Subcutaneous abdominal adipose tissue (tissue), 5 donors: ENCODE measurements at regions not wholly inside any gene's neighbourhood (a gene's known extent, or its start where the extent isn't known, plus 50 kb on each side); places are given as distances from the start of the nearest gene placed in this dataset.
"Not testable (repeated sequence)": the region's sequence is repeated elsewhere in the genome, so short reads cannot be mapped to it uniquely, and the experiment has no call there.

Experiments used
- H3K27ac ChIP-seq: one replicate; pipeline ENCODE4 v1.7.0; 2013; ENCODE audit warnings: low read depth, mild to moderate bottlenecking, inconsistent platforms, low read length, moderate library complexity
- H3K27me3 ChIP-seq, 5 donors: one replicate each; pipeline ENCODE4 v1.7.0; 2013; ENCODE audit warnings: low read length in 5 of 5, inconsistent platforms in 1 of 5; ENCODE audit not compliant: control insufficient read depth in 5 of 5, insufficient read depth in 4 of 5
- H3K36me3 ChIP-seq, 5 donors: one replicate each; pipeline ENCODE4 v1.7.0; 2013; ENCODE audit warnings: low read length in 5 of 5; ENCODE audit not compliant: control insufficient read depth in 5 of 5, insufficient read depth in 5 of 5
- H3K4me1 ChIP-seq, 5 donors: one replicate each; pipeline ENCODE4 v1.7.0; 2013; ENCODE audit warnings: low read length in 5 of 5, mild to moderate bottlenecking in 3 of 5, moderate library complexity in 1 of 5; ENCODE audit not compliant: control insufficient read depth in 5 of 5, insufficient read depth in 5 of 5
- H3K4me3 ChIP-seq, 5 donors: one replicate each; pipeline ENCODE4 v1.7.0; 2013; ENCODE audit warnings: low read length in 5 of 5, low read depth in 1 of 5
- H3K9ac ChIP-seq, 5 donors: one replicate each; pipeline ENCODE4 v1.7.0; 2013; ENCODE audit warnings: low read length in 5 of 5, mild to moderate bottlenecking in 4 of 5, moderate library complexity in 3 of 5
- H3K9me3 ChIP-seq, 5 donors: one replicate each; pipeline ENCODE4 v1.7.0; 2013; ENCODE audit warnings: low read length in 5 of 5; ENCODE audit not compliant: control insufficient read depth in 5 of 5
- donor health status: healthy.
- donor health status: healthy.
- donor health status: healthy.
- donor health status: healthy.
- donor health status: healthy.

DNA sequence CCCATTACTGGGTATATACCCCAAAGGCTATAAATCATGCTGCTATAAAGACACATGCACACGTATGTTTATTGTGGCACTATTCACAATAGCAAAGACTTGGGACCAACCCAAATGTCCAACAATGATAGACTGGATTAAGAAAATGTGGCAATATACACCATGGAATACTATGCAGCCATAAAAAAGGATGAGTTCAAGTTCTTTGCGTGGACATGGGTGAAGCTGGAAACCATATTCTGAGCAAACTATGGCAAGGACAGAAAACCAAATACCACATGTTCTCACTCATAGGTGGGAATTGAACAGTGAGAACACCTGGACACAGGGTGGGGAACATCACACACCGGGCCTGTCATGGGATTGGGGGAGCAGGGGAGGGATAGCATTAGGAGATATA lies 54.4 kb upstream of the MUCL1 start:
- not testable (repeated sequence) for H3K27me3 ChIP-seq, H3K36me3 ChIP-seq, H3K4me1 ChIP-seq, H3K27ac ChIP-seq, H3K4me3 ChIP-seq, H3K9ac ChIP-seq, H3K9me3 ChIP-seq

DNA sequence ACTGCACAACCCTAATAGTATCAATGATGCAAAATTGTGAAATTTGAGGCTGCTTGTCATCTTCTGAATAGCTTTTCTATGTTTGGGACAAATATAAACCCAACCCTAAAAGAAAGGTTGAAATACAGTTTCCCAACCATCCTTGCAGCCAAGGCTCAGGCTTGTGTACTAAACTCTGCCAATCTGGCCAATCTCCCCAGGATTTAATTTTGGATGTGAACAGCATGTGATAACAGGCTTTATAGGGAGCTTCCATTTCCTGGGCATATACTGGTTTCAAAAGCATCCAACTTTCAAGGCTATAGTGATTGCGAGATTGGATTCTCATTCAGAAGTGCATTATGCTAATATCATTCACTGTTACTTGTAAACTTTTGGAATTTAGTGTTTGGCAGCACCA lies 55.7 kb upstream of the MUCL1 start:
- Histone ChIP-seq H3K9me3 (peaks cover 0 to 2% (median 0%) of the 10 kb centered on the region in 5 donors), H3K36me3 (no peaks in the 10 kb centered on the region), H3K9ac (no peak overlapping the region), H3K27ac (no peak overlapping the region), H3K4me3 (no peak overlapping the region), H3K4me1 (no peaks in the 10 kb centered on the region), H3K27me3 (no peaks in the 10 kb centered on the region)

DNA sequence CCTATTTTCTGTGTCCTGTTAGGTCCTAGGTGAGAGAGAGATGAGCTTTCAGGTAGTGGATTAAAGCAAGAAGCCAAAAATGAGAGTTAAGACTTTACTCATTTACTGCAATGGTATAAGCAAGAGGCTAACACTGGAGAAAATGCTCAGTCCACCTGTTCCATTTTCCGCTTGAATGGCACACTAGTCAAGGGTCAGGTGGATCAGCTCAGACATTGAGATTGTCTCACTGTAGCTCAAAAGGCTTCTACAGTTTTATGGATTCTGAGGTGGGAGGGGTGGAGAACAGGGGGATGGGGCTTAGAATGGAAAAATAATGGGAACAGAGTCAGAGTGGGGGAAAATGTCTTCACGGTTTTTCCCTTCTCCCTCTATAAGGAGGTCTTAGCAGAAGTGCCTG lies 57.3 kb upstream of the MUCL1 start:
- no peak overlapping the region for H3K9ac ChIP-seq
- peaks cover 0 to 2% (median 0%) of the 10 kb centered on the region in 5 donors for H3K9me3 ChIP-seq
- H3K27me3 ChIP-seq: no peaks in the 10 kb centered on the region
- H3K4me3 ChIP-seq: no peak overlapping the region
- no peaks in the 10 kb centered on the region for H3K4me1 ChIP-seq
- no peaks in the 10 kb centered on the region for H3K36me3 ChIP-seq
- no peak overlapping the region for H3K27ac ChIP-seq

DNA sequence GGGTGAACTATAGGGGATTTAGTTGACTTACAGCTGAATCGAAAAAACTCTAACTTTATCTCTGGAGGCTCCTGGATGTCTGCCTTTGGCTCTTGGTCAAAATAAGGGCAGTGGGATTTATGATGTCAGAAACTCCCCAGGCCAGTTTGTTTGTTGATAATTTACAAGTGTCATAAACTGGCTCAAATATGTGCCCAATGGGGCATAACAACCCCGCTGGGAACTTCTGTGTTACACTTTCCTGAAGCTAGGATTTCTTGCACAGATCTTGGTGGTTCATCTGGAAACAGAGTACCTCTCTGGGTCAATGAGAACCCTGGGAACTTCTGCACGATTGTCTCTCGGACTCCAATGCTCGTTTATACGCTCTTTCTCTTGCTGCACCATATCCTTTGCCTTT lies 58.7 kb upstream of the MUCL1 start:
- Histone ChIP-seq H3K9me3 (peaks cover 0 to 2% (median 0%) of the 10 kb centered on the region in 5 donors), H3K9ac (no peak overlapping the region), H3K4me3 (no peak overlapping the region), H3K27ac (no peak overlapping the region), H3K4me1 (no peaks in the 10 kb centered on the region), H3K36me3 (no peaks in the 10 kb centered on the region), H3K27me3 (no peaks in the 10 kb centered on the region)

DNA sequence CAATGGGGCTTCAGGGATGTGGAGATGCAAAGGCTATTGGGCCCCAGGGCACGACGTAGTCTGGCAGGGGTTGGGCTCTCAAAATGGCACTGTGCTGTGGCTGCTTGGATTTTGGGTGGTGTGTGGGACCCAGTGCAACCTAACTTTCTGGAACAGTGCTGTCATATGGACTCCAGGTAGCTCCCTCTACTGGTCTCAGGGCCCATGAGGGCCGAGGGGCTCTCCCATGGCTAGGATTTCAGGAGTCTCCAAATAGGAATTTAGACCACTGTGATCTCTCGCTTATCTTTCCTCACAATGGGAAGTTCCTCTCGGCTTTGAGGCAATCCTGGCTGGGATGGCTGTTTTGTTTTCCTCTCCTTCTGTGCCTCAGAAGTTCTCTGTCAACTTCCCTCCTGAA lies 68.2 kb upstream of the MUCL1 start:
- no peak overlapping the region for H3K9ac ChIP-seq
- no peak overlapping the region for H3K4me3 ChIP-seq
- no peaks in the 10 kb centered on the region for H3K36me3 ChIP-seq
- no peaks in the 10 kb centered on the region for H3K4me1 ChIP-seq
- H3K27ac ChIP-seq: no peak overlapping the region
- no peaks in the 10 kb centered on the region for H3K27me3 ChIP-seq
- peaks cover 7 to 27% (median 21%) of the 10 kb centered on the region in 5 donors for H3K9me3 ChIP-seq

DNA sequence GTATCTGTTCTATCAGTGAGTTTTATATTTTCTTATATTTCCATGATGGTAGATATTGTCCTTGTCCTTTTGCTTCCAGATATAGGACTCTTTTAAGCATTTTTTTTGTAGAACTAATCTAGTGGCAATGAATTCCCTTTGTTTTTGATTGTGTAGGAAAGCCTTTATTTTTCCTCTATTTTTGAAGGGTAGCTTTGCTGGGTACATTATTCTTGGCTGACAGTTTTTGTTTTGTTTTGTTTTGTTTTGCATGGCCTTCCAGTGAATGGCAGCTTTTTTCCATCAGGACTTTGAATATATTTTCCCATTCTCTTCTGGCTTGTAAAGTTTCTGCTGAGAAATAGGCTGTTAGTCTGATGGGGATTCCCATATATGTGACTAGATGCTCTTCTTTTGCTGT lies 70.2 kb upstream of the MUCL1 start:
- H3K36me3 ChIP-seq: no peaks in the 10 kb centered on the region
- H3K4me3 ChIP-seq: no peak overlapping the region
- no peak overlapping the region for H3K9ac ChIP-seq
- peaks cover 7 to 27% (median 21%) of the 10 kb centered on the region in 5 donors for H3K9me3 ChIP-seq
- no peak overlapping the region for H3K27ac ChIP-seq
- H3K4me1 ChIP-seq: no peaks in the 10 kb centered on the region
- H3K27me3 ChIP-seq: no peaks in the 10 kb centered on the region

DNA sequence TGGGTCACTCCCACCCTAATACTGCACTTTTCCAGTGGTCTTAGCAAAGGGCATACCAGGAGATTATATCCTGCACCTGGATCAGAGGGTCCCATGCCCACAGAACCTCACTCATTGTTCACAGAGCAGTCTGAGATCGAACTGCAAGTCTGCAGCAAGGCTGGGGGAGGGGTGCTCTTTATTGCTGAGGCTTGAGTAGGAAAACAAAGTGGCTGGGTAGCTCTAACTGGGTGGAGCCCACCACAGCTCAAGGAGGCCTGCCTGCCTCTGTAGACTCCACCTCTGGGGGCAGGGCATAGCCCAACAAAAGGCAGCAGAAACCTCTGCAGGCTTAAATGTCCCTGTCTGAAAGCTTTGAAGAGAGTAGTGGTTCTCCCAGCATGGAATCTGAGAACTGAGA lies 77.3 kb upstream of the MUCL1 start:
- not testable (repeated sequence) for H3K9me3 ChIP-seq, H3K27ac ChIP-seq, H3K27me3 ChIP-seq, H3K4me3 ChIP-seq, H3K9ac ChIP-seq, H3K4me1 ChIP-seq, H3K36me3 ChIP-seq

DNA sequence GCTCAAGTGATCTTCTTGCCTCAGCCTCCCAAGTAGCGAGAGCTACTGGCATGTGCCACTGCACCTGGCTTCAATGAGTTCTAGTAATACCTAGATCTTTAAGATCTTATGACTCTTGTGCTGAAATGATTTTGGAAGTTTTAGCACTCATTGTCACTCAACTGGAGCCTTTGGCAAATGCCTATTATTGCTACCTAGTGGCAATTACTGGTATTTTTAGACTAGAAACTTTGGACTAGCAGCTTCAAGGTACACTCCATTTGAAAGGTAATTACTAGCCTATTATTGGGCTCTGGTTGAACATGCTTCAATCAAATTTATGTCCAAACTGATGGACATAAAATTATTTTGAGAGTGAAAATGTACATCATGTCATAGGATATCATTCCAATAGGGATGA lies 80.7 kb upstream of the MUCL1 start:
- Histone ChIP-seq H3K4me3 (no peak overlapping the region), H3K9me3 (no peaks in the 10 kb centered on the region)

DNA sequence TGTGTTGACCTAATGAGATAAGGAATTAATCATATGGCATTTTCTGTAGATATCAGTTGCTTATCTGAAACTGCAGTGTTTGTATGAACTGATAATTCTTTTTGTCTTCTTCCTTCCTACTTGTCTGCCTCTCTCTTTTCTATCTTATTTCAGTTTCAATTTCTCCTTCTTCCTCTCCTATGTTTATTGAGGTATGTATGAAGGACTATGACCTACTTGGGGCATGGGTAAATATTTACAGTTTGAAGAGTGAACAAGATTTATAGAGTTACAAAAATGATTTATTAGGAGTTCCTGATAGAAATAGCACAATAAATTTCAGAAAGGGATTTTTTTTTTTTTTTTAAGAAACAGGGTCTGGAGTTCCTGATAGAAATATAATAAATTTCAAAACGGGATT lies 88.7 kb upstream of the MUCL1 start:
- Histone ChIP-seq H3K4me1 (no peaks in the 10 kb centered on the region), H3K9ac (no peak overlapping the region), H3K27ac (no peak overlapping the region), H3K27me3 (no peaks in the 10 kb centered on the region), H3K9me3 (no peaks in the 10 kb centered on the region), H3K36me3 (no peaks in the 10 kb centered on the region), H3K4me3 (no peak overlapping the region)

More for the DNA sequence above, 80.7 kb upstream of the MUCL1 start:
- Histone ChIP-seq H3K9ac (no peak overlapping the region), H3K4me1 (no peaks in the 10 kb centered on the region), H3K27me3 (peaks cover 0 to 6% (median 0%) of the 10 kb centered on the region in 5 donors), H3K36me3 (no peaks in the 10 kb centered on the region), H3K27ac (no peak overlapping the region)

DNA sequence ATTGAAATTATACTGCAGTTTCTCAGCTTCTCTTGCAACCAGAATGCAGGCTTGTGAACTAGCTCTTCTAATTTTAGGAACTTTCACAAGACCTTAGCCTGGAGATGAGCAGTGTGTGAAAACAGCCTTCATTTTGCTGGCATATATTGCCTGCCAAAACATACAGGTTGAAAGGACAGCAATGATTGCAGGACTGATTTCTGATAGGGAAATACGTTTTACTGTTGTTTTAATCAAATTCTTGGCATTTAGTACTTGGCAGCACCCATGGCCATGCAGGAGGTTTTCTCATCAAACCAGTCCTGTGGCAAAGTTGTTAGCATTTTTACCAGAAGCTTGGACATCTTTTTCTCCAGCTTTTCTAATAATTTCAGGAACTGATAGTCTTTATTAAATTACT lies 91.9 kb upstream of the MUCL1 start:
- Histone ChIP-seq H3K4me1 (no peaks in the 10 kb centered on the region), H3K27ac (no peak overlapping the region), H3K36me3 (no peaks in the 10 kb centered on the region), H3K9ac (no peak overlapping the region), H3K27me3 (peaks cover 0 to 2% (median 0%) of the 10 kb centered on the region in 5 donors), H3K4me3 (no peak overlapping the region), H3K9me3 (peaks cover 0 to 3% (median 0%) of the 10 kb centered on the region in 5 donors)

DNA sequence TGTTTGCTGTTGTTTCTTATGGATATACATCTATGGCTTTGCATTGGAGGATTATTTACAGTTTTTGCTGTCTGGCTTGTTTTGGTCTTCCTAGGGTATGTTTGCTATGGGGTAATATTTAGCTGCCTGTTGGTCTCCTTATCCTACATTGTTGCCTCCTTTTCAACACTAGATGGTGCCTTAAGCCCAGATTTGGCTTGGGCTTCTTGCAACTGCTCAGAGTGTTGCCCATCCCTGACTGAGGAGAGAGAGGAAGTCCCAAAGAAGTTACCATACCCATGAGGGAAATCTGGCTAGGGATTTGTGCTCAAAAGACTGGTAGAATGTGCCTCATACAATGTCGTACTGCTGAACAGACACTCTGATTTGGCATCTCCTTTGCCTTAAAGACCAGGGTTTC lies 94.6 kb upstream of the MUCL1 start:
- Histone ChIP-seq H3K4me3 (no peak overlapping the region), H3K9ac (no peak overlapping the region), H3K27ac (no peak overlapping the region), H3K36me3 (no peaks in the 10 kb centered on the region), H3K9me3 (peaks cover 0 to 3% (median 0%) of the 10 kb centered on the region in 5 donors), H3K27me3 (peaks cover 0 to 2% (median 0%) of the 10 kb centered on the region in 5 donors), H3K4me1 (no peaks in the 10 kb centered on the region)
